ENCODE measurements at regions not wholly inside any gene's neighbourhood (a gene's known extent, or its start where the extent isn't known, plus 50 kb on each side); places are given as distances from the start of the nearest gene placed in this dataset.
"Not testable (repeated sequence)": the region's sequence is repeated elsewhere in the genome, so short reads cannot be mapped to it uniquely, and the experiment has no call there.

DNA sequence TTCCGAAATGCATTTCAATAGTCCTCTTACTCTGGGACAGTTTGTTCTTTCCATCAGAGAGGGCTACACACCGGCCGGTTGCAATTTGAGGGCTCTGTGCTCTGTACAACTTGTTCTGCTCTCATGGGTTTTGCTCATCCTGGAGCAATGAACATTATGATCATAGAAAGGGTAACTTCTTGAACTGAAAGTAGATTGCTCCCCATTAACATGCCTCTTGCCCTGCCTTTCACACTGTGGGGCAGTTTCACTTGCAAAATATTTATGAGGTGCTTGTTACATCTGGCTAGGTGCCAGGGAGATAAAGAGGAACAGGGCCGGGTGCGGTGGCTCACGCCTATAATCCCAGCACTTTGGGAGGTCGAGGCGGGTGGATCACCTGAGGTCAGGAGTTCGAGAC lies 97.3 kb upstream of the MPP7 start:
- H3K27me3 Mint-ChIP-seq (ENCODE audit: insufficient read depth): peaks cover 18% of the 10 kb centered on the region
- no peak for DNase-seq (ENCODE audit: low spot score)
- no peaks in the 10 kb centered on the region for H3K36me3 Mint-ChIP-seq (ENCODE audit: low read depth)
- intact Hi-C loops (cut with micrococcal nuclease): no loop called here
- H3K9me3 Mint-ChIP-seq: no peaks in the 10 kb centered on the region
- no peak overlapping the region for H3K4me3 Mint-ChIP-seq
- H3K4me1 Mint-ChIP-seq (ENCODE audit: low read depth): no peaks in the 10 kb centered on the region
- H3K27ac Mint-ChIP-seq: no peak overlapping the region

DNA sequence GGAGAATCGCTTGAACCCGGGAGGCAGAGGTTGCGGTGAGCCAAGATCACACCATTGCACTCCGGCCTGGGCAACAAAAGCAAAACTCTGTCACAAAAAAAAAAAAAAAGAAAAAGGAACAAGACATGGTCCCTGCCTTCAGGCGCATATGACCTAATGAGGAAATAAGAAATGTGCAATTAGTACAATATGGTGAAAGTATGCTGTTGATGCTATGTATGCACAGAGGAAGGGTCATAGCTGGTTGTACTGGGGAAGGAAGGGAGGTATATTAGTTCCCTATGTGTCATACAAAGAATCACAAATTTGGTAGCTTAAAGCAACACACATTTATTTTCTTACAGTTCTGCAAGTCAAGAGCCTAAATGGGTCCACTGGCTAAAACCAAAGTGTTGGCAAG lies 97.8 kb upstream of the MPP7 start:
- intact Hi-C loops (cut with micrococcal nuclease): no loop called here
- Mint-ChIP-seq H3K4me1 (ENCODE audit: low read depth) (no peaks in the 10 kb centered on the region), H3K4me3 (no peak overlapping the region), H3K27ac (no peak overlapping the region), H3K27me3 (ENCODE audit: insufficient read depth) (peaks cover 14% of the 10 kb centered on the region), H3K9me3 (no peaks in the 10 kb centered on the region), H3K36me3 (ENCODE audit: low read depth) (no peaks in the 10 kb centered on the region)
- DNase-seq (ENCODE audit: low spot score): no peak

- intact Hi-C loops (cut with micrococcal nuclease); H3K27ac Mint-ChIP-seq; H3K4me1 Mint-ChIP-seq (ENCODE audit: low read depth); H3K36me3 Mint-ChIP-seq (ENCODE audit: low read depth); H3K4me3 Mint-ChIP-seq; H3K9me3 Mint-ChIP-seq; H3K27me3 Mint-ChIP-seq (ENCODE audit: insufficient read depth); DNase-seq (ENCODE audit: low spot score): not testable (repeated sequence)
Observed at GRCh38 chr10:28402611-28403073, 99.8 kb upstream of the MPP7 start.

- no peak overlapping the region for H3K27ac Mint-ChIP-seq
- H3K9me3 Mint-ChIP-seq: no peaks in the 10 kb centered on the region
- no peaks in the 10 kb centered on the region for H3K36me3 Mint-ChIP-seq (ENCODE audit: low read depth)
- no peaks in the 10 kb centered on the region for H3K4me1 Mint-ChIP-seq (ENCODE audit: low read depth)
- H3K4me3 Mint-ChIP-seq: no peak overlapping the region
- peaks cover 8% of the 10 kb centered on the region for H3K27me3 Mint-ChIP-seq (ENCODE audit: insufficient read depth)
- DNase-seq (ENCODE audit: low spot score): no peak
- intact Hi-C loops (cut with micrococcal nuclease): no loop called here
Observed at GRCh38 chr10:28403090-28403489, 100.2 kb upstream of the MPP7 start.

DNA sequence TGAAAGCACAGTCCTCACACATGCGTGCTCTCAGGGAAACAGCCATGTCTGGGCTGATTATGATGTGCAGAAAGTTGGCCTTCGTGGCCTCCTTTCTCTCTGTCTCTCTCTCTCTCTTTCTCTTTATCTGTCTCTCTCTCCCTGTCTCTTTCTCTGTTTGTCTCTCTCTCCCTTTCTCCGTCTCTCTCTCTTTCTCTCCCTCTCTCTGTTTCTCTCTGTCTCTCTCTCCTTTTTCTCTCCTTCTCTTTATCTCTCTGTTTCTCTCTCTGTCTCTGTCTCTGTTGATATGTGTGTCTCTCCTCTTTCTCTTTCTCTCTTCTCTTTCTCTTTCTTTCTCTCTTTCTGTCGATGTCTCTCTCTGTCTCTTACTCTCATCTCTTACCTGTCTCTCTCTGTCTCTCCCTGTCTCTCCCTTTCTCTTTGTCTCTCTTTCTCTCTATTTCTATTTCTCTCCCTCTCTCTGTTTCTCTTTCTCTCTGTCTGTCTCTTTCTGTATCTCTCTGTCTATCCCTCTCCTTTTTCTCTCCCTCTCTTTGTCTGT lies 105.4 kb upstream of the MPP7 start:
- Mint-ChIP-seq H3K4me1 (ENCODE audit: low read depth) (peaks cover 17% of the 10 kb centered on the region), H3K36me3 (ENCODE audit: low read depth) (no peaks in the 10 kb centered on the region), H3K27me3 (ENCODE audit: insufficient read depth) (peaks cover 4% of the 10 kb centered on the region), H3K4me3 (no peak overlapping the region), H3K9me3 (no peaks in the 10 kb centered on the region), H3K27ac (no peak overlapping the region)
- DNase-seq (ENCODE audit: low spot score): no peak
- intact Hi-C loops (cut with micrococcal nuclease): no loop called here

DNA sequence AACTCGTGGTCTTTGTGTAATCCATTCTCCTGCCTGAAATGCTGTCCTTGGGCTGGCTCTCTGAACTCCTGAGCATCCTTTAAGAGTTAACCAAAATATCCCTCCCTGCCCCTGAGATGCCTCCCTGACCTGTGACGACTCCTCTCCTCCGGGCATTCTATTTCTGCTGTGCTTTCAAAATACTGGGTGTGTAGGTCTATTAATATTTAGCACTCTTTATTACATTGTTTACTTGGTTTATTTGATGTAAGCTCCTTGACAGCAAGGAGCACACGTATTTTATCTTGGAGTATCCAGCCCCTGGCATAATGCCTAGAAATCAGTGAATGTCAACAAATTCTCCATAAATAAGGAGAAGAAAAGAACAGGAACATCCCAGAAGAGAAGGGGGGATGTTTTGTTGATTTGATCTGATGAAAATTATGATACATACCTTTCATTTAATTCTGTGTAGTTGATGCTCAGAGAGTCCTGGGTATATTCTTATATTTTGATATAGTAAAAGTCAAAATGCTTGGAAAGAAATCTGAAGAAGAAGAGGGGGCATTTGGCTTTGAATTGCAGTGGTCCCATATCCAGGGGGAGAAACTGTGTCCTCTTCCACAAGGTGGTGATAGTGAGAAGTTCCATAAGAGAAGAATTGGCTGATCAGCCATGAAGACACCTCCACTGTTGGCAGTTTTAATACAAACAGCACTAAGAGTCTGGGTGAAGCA lies 107.7 kb upstream of the MPP7 start:
- no peak overlapping the region for H3K27ac Mint-ChIP-seq
- peaks cover 17% of the 10 kb centered on the region for H3K4me1 Mint-ChIP-seq (ENCODE audit: low read depth)
- H3K36me3 Mint-ChIP-seq (ENCODE audit: low read depth): no peaks in the 10 kb centered on the region
- intact Hi-C loops (cut with micrococcal nuclease): no loop called here
- H3K27me3 Mint-ChIP-seq (ENCODE audit: insufficient read depth): peaks cover 2% of the 10 kb centered on the region
- DNase-seq (ENCODE audit: low spot score): no peak
- H3K4me3 Mint-ChIP-seq: no peak overlapping the region
- no peaks in the 10 kb centered on the region for H3K9me3 Mint-ChIP-seq

DNA sequence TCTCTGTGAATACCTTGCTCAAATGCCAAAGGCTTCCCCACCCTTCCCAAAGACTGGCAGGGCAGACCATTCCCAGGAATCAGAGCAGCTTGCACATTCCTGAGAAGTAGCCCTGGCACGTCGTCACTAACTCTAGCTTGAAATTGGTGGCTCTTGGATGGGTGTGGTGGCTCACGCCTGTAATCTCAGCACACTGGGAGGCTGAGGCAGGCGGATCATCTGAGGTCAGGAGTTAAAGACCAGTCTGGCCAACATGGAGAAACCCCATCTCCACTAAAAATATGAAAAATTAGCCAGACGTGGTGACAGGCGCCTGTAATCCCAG lies 108.2 kb upstream of the MPP7 start:
- Mint-ChIP-seq H3K4me3 (no peak overlapping the region), H3K4me1 (ENCODE audit: low read depth) (peaks cover 17% of the 10 kb centered on the region), H3K9me3 (no peaks in the 10 kb centered on the region), H3K36me3 (ENCODE audit: low read depth) (no peaks in the 10 kb centered on the region), H3K27me3 (ENCODE audit: insufficient read depth) (peaks cover 2% of the 10 kb centered on the region), H3K27ac (no peak overlapping the region)
- intact Hi-C loops (cut with micrococcal nuclease): no loop called here
- no peak for DNase-seq (ENCODE audit: low spot score)

DNA sequence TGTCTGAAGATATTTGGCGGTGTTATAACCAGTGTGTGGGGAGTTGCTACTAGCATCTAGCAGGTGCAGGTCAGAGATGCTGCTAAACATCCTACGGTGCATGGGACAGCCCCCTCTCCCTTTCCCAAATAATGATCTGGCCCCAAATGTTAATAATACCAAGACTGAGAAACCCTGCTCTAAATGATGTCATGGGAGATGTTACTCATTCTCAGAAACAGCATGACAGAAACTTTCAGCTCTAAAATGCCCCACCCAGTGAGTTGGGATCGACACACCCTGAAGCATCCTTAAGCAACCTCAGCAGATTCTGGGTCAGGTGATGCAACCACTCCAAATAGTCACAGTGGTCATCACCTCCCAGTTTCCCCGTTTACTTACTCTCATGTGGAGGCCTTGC lies 108.8 kb upstream of the MPP7 start:
- Mint-ChIP-seq H3K36me3 (ENCODE audit: low read depth) (no peaks in the 10 kb centered on the region), H3K27me3 (ENCODE audit: insufficient read depth) (peaks cover 2% of the 10 kb centered on the region), H3K4me1 (ENCODE audit: low read depth) (peaks cover 17% of the 10 kb centered on the region), H3K9me3 (no peaks in the 10 kb centered on the region), H3K27ac (no peak overlapping the region), H3K4me3 (no peak overlapping the region)
- intact Hi-C loops (cut with micrococcal nuclease): no loop called here
- DNase-seq (ENCODE audit: low spot score): peak; percentile 8

GRCh38 chr10:28418069-28418468 lies 114.8 kb upstream of the WAC start:
- intact Hi-C loops (cut with micrococcal nuclease): no loop called here
- no peak overlapping the region for H3K4me3 Mint-ChIP-seq
- no peaks in the 10 kb centered on the region for H3K36me3 Mint-ChIP-seq (ENCODE audit: low read depth)
- H3K4me1 Mint-ChIP-seq (ENCODE audit: low read depth): no peaks in the 10 kb centered on the region
- H3K27ac Mint-ChIP-seq: no peak overlapping the region
- H3K9me3 Mint-ChIP-seq: no peaks in the 10 kb centered on the region
- DNase-seq (ENCODE audit: low spot score): no peak
- H3K27me3 Mint-ChIP-seq (ENCODE audit: insufficient read depth): peaks cover 14% of the 10 kb centered on the region

DNA sequence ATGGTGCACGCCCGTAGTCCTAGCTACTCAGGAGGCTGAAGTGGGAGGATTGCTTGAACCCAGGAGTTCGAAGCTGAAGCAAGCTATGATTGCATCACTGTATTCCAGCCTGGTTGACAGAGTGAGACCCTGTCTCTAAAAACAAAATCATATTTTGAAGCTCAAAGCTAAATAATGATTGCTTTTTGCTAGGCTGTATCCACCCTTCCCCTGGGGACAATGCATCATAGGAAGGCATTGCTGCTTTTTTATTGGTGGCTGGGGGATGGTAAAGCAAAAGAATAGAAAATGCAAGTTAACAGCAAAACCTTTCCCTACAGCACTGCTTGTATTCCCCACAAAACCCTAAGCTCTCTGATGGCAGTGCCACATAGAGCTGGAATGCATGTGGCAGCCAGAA lies 107.5 kb upstream of the WAC start:
- Mint-ChIP-seq H3K27me3 (ENCODE audit: insufficient read depth) (peaks cover 6% of the 10 kb centered on the region), H3K27ac (no peak overlapping the region), H3K36me3 (ENCODE audit: low read depth) (no peaks in the 10 kb centered on the region), H3K4me3 (no peak overlapping the region), H3K4me1 (ENCODE audit: low read depth) (no peaks in the 10 kb centered on the region), H3K9me3 (no peaks in the 10 kb centered on the region)
- intact Hi-C loops (cut with micrococcal nuclease): no loop called here
- DNase-seq (ENCODE audit: low spot score): no peak

DNA sequence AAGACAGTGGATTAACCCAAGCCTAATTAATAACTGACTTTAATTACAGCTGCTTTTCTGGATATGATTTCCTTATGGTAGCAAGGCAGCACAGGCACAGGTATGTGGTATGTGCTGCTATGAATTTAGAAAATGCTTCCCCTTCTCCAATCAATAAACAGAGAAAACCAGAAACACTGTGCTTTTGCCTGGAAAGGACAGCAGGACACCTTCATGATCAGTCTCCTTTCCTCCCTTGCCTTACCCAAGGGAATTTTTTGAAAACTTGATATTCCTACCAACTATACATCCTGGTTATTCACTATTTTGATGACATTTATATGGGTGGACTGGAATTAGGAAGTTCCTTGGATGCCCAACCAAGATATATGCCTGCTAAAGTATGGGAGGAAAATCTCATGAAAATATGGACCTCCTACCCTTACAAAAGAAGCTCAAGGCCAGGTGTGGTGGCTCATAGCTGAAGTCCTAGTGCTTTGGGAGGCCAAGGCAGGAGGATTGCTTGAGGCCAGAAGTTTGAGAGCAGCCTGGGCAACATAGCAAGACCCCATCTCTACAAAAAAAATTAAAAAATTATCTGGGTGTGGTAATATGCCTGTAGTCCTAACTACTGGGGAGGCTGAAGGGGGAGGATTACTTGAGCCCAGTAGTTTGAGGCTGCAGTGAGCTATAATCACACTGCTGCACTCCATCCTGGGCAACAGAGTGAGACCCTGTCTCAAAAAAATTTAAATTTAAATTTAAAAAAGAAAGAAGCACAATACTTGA lies 106.3 kb upstream of the WAC start:
- Mint-ChIP-seq H3K27ac (no peak overlapping the region), H3K36me3 (ENCODE audit: low read depth) (no peaks in the 10 kb centered on the region), H3K27me3 (ENCODE audit: insufficient read depth) (peaks cover 6% of the 10 kb centered on the region), H3K4me3 (no peak overlapping the region), H3K4me1 (ENCODE audit: low read depth) (no peaks in the 10 kb centered on the region), H3K9me3 (no peaks in the 10 kb centered on the region)
- intact Hi-C loops (cut with micrococcal nuclease): no loop called here
- DNase-seq (ENCODE audit: low spot score): no peak

DNA sequence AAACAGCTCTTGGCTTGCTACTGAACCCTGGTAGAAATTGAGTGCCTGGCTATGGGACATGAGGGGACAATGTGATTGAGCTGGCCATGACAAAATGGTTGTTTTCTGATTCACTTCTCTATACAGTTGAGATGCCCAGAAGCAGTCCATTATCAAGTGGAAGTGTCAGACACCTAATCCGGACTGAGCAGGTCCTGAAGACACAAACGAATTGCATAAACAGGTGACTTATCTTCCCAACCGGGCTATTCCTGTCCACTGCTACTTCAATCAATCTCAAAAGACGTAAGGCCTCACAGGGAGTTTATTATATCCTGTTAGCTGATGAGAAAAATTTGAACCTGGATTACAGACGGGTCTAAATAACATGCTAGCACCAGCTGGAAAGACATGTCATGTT lies 105.5 kb upstream of the WAC start:
- Mint-ChIP-seq H3K4me3 (no peak overlapping the region), H3K27me3 (ENCODE audit: insufficient read depth) (peaks cover 6% of the 10 kb centered on the region), H3K4me1 (ENCODE audit: low read depth) (peaks cover 6% of the 10 kb centered on the region), H3K36me3 (ENCODE audit: low read depth) (no peaks in the 10 kb centered on the region), H3K27ac (no peak overlapping the region), H3K9me3 (no peaks in the 10 kb centered on the region)
- DNase-seq (ENCODE audit: low spot score): no peak
- intact Hi-C loops (cut with micrococcal nuclease): no loop called here

GRCh38 chr10:28429045-28429444 lies 103.9 kb upstream of the WAC start:
- no peaks in the 10 kb centered on the region for H3K36me3 Mint-ChIP-seq (ENCODE audit: low read depth)
- peaks cover 8% of the 10 kb centered on the region for H3K4me1 Mint-ChIP-seq (ENCODE audit: low read depth)
- intact Hi-C loops (cut with micrococcal nuclease): no loop called here
- H3K4me3 Mint-ChIP-seq: no peak overlapping the region
- peaks cover 2% of the 10 kb centered on the region for H3K27me3 Mint-ChIP-seq (ENCODE audit: insufficient read depth)
- H3K9me3 Mint-ChIP-seq: no peaks in the 10 kb centered on the region
- no peak overlapping the region for H3K27ac Mint-ChIP-seq
- DNase-seq (ENCODE audit: low spot score): no peak
